KG1 (cell line): ENCODE measurements at regions not wholly inside any gene's neighbourhood (a gene's known extent, or its start where the extent isn't known, plus 50 kb on each side); places are given as distances from the start of the nearest gene placed in this dataset.

Source experiments
- DNase-seq: peaks from one replicate; lab custom pipeline; 2025; lab: John Stamatoyannopoulos, UW

DNA sequence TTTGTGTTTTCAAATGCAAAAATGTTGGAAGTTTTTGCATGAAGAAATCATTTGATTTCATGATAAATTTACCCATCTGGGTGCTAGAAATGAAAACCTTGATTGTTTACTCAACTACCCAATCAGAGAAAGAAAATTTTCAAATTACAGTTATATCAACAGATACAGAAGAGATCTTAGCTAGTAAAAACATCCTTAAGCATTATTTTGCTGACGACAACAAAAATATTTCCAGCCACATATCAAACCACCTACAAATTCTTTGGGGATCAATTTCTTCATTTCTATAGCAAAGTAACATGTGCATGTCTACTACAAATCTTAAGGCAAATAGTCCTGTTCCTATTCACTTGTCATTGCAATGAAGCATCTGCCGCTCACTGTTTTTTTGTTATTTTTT lies 530.3 kb downstream of the ZIC1 start:
- no peak for DNase-seq

DNA sequence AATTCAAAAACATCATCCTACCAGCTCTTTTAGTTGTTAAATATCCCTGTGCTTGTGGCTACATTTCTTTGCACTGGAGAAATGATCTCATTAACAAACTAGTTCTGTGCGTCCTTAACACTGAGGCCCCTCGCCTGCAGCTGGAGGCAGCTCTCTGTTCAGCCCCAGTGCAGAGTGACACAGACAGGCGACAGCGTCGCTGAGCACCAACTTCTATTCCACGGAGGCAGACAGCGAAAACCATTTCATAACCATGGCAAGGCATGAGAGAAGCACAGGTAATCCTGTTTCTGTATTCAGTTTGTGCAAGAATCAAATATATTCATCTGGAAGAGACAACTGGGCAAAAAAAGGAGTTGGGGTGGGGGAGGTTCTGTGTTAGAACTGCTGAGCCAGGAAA lies 530.7 kb downstream of the ZIC1 start:
- DNase-seq, result no peak

DNA sequence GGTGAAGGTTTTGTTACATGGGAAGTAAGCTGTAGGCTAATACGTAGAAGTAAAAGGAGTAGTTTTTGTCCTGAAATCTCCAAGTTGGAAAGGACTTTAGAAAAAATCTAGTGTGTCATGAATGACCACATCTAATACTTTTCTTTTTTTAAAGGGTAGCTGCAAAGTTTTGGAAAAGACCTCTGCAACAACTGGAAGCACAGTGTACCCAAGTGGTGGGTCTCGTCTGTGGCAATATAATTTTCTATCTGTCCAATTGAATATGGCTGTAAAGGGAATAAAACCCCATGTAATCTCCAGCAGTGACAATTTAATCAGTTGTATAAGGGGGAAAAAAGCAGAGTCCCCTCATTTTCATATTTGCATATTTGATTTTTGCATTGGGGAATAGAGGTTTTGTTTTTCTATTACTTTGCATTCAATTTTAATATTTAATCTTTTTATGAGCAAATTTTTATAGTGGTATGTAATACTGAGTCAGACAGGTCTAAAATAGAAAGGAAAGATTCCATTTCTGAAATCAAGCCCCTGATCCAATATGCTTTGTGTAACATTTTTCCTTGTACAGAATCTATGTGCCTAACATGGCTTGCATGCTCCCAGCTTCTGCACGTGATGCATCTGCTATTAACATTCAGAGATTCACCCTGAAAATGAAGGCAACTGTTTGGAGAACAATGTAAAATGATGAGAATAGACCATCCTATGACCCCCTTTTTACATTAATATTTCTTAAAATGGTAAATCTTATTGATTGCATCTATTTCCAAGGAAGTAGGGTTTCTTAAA lies 531.4 kb downstream of the ZIC1 start:
- no peak for DNase-seq

DNA sequence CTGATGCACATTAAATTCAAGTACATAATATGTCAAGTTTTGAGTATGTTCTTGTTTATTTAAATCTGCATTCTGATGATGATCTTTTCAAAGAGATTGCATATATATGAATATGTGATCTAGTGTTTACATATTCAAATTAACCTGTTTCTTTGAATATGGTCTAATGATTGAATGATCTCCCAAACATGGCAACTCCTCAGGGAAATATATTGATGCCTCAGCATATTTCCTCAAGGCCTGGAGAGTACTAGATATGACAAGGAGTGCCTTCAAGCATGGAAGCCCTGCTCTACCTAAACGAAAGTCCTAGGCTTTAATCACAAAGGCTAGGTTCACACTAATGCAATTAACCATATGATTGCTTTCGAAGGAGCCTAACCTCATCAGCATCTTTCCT lies 532.8 kb downstream of the ZIC1 start:
- DNase-seq, result no peak

DNA sequence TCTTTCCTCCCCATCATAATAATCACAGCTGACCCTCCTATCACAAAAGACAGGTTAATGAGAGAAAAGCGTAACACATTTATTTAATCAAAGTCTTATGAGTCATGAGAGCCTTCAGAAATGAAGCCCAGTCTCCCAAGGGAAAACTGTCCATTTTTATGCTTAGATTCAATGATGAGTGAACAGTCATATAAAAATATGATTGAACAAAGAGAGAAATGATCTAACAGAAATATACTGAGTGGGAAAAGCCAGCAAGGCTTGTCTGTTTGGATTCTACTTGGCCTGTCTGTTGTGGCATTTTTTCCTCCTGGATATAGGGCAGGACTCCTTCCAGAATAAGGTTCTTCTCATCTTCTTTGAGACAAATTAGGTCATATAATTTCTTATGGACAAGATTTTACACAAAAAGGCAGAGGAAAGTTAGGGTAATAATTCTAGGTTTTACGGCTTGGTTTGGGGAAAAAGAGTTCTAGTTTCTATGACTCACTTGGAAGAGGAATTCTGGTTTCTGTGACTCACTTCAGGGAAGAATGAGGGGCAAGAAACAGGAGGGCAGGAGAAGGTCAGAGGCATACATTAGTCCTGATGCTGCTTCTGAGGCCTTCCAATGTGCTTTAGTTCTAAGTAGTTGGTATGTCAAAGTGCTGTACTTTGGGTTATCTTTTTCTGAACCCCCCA lies 534.2 kb downstream of the ZIC1 start:
- no peak for DNase-seq

DNA sequence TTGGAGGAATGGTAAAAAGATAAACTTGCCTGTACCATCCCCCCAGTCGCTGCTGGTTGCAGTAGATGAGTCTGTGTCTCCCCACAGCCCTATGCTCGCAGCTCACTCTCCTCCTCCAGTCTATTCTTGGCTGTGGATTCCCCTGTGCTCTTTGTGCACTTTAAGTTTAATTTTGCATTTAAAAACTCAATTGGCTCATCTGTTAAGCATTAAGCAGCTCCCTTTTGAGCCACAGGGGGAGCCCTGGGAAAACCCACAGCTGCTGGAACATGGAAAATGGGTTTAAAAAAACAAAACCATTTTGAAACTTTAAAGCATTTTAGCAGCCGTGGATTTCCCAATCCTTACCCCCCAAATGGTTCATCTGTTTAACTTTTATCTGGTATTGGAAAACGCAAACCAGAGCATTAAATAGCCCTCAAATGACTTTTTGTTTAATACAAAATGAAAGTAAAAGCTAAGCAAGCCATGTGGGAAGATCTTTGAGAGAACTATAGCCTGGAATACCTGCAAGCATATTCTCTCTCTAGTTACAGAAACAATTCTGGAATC lies 536.9 kb downstream of the ZIC1 start:
- no peak for DNase-seq

DNA sequence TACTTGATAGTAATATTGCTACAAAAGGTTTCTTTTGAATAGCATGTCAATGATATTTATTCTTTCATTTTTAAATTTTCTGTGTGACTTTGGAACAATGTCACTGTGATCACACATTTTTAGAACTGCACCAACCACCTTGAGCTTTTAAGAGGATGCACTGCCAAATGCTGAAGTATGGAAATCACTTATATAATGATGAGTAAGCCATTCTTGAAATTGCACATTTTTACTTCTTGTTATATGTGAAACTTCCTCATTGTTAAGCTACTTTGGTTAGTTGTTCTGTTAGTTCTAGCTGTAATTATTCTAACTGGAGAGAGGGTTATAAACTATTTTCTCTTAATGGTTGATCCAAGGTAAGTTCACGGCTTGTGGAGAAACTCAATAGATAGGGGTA lies 547.5 kb downstream of the ZIC1 start:
- DNase-seq, result no peak

DNA sequence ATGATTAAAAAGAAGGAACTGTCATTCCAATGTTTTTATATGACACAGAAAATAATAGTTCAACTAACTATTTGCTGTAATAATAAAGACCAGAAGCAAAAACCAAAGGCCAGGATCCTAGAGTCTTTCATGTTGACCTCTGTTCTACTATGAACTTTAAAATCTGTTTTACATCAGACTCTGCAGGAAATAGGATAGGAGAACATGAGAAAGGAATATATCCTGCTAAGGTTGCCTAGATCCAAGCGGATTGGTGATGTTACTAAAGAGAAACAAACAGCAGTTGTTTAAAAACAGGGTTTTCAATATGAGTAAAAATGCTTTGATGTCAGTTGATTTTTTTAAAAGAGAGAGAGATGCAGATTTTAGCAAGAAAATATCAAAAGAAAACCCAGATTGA lies 549.6 kb downstream of the ZIC1 start:
- DNase-seq, result no peak

DNA sequence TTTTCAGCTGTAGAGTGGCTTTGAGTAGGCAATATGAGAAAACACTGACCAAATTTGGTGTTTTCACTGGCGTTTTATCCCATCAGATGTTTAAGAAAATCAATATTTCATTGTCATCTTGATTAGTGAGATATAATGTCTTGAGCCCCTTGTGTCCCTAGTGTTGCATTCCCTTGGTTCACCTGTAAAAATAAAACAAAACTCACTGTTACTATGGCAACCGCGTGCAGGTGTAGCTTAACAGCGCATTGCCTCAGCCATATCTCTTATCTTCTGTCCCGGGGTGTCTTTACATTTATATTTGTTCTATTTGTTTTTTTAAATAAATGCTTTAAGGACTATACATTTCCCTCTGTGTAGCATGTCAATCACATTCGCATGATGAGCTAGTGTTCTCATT lies 551.6 kb downstream of the ZIC1 start:
- DNase-seq, result no peak

DNA sequence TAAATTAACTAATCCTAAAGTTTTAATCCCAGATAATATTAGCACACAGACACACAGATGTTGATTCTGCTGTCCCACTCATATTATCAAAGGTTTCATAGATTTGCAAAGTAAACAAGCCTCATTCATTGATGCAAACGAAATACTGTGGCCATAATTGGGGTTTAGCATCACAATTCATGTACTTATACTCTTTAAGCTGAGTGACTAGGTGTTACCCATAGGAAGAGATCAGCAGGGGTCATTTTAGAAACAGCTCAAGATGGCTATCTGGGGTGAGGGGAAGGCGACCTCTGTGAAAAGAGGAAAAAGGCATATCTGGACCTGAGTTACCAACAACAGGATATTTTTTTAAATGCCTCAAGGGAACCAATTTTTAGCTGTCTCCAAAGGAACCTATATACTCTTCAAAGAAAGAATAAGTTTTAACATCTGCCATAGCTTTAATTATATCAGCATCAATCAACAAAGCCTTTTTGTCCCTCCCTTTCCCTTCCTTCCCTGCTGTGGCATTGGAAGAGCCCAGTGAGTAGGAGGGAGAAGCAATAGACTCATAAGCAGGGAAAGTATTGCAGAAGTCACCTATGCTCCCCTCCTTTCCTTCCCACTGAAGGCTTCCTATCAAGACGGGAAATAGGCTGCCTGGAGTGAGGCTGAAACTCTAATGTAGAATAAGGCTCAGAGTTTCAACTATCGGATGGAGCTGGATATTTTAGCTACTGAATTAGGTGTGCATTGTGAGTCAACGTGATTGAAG lies 553.4 kb downstream of the ZIC1 start:
- no peak for DNase-seq

DNA sequence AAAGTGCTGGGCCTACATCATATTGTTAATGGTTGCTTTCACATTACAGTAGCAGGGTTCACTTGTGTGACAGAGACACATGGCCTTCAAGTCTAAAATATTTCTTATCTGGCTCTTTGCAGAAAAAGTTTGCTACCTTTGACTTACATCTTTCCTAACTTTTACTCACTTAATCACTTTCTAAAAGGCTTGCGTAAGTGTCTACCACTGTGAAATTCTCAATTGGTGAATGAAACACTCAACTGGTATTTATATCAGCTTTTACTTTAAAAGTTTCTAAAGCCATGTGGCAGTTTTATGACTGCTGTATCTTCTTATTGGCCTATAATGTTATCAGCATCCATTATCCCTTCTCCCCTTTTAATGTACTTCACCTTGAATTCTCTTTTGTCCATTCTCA lies 554.5 kb downstream of the ZIC1 start:
- DNase-seq, result no peak

DNA sequence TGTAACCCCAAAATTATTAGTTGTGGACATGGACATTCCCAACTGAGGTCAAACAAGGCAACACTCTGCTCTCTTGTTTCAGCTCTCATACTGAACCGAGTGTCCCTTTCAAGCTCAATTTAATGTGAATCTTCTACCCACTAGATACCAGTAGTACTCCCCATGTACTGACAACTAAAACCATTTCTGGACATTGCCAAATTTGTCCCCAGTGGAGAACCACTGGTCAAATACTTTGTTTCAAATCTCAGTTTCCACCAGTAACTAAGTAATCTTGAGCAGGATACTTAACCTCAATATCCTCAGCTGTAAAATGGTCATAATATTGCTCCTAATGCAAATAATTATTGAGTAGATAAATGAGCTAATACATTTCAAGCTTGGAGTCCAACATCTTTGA lies 566.0 kb downstream of the ZIC1 start:
- no peak for DNase-seq

DNA sequence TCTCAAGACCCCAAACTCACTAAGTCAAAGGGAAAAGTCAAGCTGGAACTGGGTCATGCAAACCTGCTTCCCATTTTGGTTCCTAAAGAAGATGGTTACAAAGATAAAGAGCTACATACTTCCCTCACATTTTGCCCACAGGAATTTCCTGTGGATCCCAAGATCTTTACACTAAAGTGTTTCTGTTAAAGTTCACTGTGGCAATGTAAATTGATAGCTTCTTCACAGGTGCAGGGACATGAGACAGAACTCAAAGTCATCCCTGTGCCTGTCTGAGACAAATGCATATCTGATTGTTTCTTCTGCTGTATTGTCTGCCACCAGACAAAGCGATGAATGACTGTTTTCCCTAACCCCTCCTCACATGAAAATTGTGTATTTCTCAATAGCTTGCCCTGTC lies 567.8 kb downstream of the ZIC1 start:
- no peak for DNase-seq

DNA sequence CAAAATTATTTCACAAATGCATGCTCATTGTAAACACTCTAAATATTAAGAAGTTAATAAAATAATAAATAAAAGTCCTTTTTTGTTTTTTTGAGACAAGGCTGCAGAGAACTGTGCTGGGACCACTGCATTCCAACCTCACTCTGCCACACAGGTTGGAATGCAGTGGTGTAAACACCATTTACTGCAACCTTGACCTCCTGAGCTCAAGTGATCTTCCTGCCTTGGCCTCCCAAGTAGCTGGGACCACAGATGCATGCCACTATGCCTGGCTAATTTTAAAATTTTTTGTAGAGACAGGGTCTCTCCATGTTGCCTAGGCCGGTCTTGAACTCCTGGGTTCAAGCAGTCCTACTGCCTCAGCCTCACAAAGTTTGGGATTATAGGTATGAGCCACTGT lies 578.4 kb downstream of the ZIC1 start:
- no peak for DNase-seq

DNA sequence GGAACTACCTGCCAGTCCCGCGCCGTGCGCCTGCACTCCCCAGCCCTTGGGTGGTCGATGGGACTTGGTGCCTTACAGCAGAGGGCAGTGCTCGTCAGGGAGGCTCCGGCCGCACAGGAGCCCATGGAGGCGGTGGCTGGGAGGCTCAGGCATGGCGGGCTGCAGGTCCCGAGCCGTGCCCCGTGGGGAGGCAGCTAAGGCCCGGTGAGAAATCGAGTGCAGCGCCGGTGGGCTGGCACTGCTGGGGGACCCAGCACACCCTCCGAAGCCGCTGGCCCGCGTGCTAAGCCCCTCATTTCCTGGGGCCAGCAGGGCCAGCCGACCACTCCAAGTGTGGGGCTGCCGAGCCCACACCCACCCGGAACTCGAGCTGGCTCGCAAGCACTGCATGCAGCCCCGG lies 580.2 kb downstream of the ZIC1 start:
- no peak for DNase-seq

DNA sequence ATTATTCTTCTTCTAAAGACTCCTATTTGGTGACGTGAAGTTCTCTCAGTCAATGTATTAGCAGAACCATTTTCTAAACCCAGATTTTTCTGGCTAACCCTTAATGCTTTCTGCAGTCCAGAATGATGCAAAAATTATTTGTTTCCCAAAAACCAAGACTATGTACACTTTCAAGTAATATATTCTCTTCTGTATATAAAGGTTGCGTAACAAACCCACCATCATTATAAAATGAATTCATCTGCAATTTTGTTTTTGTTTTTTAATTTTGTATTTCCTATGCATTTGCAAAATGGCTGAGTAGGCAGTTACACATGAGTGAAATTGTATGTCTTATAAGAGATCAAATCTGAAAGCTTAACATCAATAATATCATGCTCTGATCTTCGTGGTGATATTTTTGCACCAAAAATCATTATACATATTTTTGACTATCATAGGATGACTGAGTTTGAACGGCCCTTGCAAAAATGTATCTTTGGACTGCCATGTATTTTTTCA lies 593.6 kb downstream of the ZIC1 start:
- no peak for DNase-seq

DNA sequence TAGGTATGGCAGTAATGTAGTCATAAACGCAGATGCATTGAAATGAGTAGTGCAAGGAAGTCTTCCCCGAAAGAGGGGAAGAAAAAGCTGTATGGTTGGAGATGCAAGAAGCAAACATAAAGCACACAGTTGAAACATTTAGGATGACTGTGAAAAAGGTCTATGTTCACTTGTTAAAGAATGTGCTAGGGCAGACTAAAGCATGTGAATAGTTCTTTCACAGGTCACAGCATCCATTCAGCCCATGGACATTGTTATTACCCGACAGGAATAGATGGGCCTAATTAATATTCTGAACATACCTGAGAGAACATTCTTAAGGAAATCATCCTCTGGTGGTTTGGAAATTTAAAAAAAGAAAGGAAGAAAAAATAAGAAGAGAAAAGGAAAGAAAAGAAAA lies 595.2 kb downstream of the ZIC1 start:
- no peak for DNase-seq

DNA sequence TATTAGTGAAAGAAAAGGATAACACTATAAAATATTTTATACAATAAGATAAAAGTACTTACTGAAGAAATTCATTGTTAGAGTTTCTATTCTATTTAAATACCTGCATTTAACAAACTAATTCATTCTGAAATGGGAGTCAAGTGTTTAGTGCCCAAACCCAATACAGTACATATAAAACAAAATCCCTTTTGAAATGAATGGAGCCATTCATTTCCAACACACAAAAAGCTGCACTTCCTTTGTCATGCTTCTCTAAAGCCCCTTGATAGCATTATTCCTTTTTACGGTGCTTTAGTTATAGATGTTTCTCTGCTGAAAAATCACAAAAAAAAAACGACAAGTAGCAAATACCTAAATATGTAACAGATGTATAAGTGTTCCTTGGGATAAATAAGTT lies 596.3 kb downstream of the ZIC1 start:
- DNase-seq, result no peak

DNA sequence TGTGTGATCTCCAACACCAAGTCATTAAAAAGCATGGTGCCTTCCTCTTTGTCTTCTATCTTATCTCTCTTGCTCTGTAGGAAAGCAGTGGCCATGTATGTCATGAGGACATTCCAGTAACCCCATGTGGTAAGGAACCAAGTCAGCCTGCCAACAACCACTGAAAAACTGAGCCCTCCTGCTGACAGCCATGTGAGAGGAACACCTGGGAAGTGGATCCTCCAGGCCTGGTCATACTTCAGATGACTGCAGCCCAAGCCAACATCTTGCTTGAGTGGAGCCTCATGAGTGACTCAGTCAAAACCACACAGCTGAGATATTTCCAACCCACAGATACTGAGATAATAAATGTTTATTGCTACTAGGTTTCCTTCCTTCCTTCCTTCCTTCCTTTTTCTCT lies 597.3 kb downstream of the ZIC1 start:
- DNase-seq, result no peak

DNA sequence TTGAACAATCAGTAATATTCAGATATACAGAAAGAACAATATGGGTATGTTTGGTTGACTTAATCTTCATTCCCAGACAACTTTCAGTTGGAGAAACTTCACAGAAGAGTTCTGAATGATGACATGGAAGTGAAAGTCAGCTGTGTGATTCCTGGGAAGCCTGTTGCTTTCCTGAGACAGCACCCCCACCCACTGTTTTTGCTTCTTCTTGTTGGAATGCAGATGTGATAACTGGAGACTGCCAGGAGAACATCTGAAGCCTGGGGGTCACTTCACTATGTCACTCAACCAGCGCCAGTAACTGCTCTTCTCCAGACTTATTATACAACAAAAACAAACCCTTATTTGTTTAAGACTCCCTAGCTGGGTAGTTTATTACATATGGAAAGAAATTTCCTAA lies 599.4 kb downstream of the ZIC1 start:
- no peak for DNase-seq

DNA sequence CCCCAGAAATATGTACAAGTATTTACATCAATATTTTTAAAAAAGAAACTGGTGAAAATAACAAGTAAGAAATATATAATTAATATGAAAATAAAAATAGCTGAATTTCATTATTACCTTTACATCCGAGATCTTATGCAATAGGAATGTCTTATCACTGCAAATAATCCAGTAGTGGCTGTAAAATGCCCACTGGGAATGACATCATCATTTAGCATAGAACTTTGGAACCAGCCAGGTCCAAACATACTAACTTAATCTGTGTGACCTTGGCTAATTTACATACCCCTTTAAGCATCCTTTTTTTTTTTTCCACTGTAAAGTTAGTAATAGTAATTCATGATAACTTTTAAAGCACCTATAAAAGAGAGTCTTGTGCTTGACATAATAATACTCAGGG lies 611.7 kb downstream of the ZIC1 start:
- no peak for DNase-seq

DNA sequence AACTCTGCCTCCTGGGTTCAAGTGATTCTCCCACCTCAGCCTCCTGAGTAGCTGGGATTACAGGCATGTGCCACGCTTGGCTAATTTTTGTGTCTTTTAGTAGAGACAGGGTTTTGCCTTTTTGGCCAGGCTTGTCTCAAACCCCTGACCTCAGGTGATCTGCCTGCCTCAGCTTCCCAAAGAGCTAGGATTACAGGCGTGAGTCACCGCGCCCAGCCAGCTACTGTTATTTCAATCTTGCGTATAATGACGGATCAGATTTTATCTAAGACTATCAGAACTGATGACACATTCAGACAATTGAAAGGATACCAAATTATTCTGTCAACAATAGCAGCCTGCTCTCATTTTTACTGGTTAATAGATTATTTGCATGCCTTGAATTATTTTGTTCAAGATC lies 612.2 kb downstream of the ZIC1 start:
- no peak for DNase-seq

DNA sequence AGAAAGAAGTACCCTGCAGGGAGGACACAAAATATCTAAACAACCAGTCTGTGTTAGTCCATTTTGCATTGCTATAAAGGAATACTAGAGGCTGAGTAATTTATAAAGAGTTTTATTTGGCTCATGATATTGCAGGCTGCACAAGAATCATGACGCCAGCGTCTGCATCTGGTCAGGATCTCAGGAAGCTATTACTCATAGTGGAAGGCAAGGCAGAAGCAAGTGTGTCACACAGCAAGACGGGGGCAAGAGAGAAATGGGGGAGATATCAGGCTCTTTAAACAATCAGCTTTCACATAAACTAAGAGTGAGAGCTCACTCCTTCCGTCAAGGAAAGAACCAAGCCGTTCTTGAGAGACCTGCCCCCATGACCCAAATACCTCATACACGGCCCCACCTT lies 614.8 kb downstream of the ZIC1 start:
- DNase-seq, result no peak
